ENCODE measurements at regions not wholly inside any gene's neighbourhood (a gene's known extent, or its start where the extent isn't known, plus 50 kb on each side); places are given as distances from the start of the nearest gene placed in this dataset.
"Not testable (repeated sequence)": the region's sequence is repeated elsewhere in the genome, so short reads cannot be mapped to it uniquely, and the experiment has no call there.

DNA sequence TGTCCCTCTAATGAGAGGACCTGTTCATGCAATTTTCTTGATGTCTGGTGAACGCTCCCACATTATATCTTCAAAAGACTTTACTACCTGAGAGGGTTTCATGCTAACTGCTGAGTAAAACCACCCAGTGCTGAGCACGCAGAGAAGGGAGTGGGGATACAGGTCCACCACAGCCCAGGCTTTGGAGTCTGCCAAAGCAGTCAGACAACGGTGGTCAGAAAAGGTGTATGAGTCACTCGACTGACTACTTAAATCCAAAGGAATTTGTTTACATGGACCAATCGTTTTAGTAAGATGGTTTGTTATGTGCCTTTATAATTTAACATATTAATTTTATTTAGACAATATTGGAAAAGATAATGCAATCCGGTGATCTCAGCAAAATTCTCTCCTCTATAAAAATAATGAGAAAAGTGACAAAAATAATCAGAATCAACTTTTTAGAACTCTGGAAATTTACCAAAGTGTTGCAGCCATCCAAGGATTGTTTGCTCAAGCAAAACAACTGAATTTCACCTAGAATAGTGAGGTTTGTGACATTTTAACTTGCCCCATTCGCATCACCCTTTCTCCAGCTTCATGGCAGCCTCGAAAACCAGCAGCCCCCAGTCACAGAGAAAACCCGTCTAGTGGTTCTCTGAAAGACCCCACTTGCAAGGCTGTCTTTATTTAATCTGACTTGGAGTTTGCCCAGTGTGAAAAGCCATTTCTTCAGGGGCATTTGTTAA, 52.1 kb upstream of the PLGLB2 start:
- DNase-seq = not testable (repeated sequence)
